ENCODE measurements at regions not wholly inside any gene's neighbourhood (a gene's known extent, or its start where the extent isn't known, plus 50 kb on each side); places are given as distances from the start of the nearest gene placed in this dataset.

- POLR2A ChIA-PET: no interaction called here
These were observed 103.5 kb upstream of the NOCT start for GRCh38 chr4:138911909-138912703.

GRCh38 chr4:138910914-138911336 is 104.7 kb upstream of the NOCT start:
- CTCF ChIA-PET: interaction anchor here (1.1 to 1.2 kb wide), 3 partner anchors 9 to 40 kb away, joined by 3 to 6 read pairs (median 5); no protein-coding TSS in a partner anchor
- no peak for DNase-seq (ENCODE audit: low read depth, low spot score)
- H3K4me3 ChIP-seq (ENCODE audit: low read depth, low read length): no peak overlapping the region
- POLR2A ChIA-PET: no interaction called here
- no peak for TF ChIP-seq CTCF (IDR thresholded peaks at IDR 0.05; ENCODE audit: insufficient read depth, low read length, missing control alignments)

More at GRCh38 chr4:138911909-138912703, 103.5 kb upstream of the NOCT start:
- no peak overlapping the region for H3K4me3 ChIP-seq (ENCODE audit: low read depth, low read length)
- no peak for TF ChIP-seq CTCF (IDR thresholded peaks at IDR 0.05; ENCODE audit: insufficient read depth, low read length, missing control alignments)
- no peak for DNase-seq (ENCODE audit: low read depth, low spot score)
- CTCF ChIA-PET: interaction anchor here (1.1 to 1.2 kb wide), 2 partner anchors 7 to 8 kb away, joined by 3 to 6 read pairs; no protein-coding TSS in a partner anchor

GRCh38 chr4:138910195-138910913 is 105.2 kb upstream of the NOCT start:
- H3K4me3 ChIP-seq (ENCODE audit: low read depth, low read length): no peak overlapping the region
- no peak for DNase-seq (ENCODE audit: low read depth, low spot score)
- POLR2A ChIA-PET: no interaction called here
- no peak for TF ChIP-seq CTCF (IDR thresholded peaks at IDR 0.05; ENCODE audit: insufficient read depth, low read length, missing control alignments)
- CTCF ChIA-PET: interaction anchor here (1.1 to 2.3 kb wide), 4 partner anchors 9 to 39 kb away, joined by 5 to 7 read pairs (median 6); no protein-coding TSS in a partner anchor

- H3K4me3 ChIP-seq (ENCODE audit: low read depth, low read length): no peak overlapping the region
- POLR2A ChIA-PET: no interaction called here
- no peak for DNase-seq (ENCODE audit: low read depth, low spot score)
- CTCF ChIA-PET: interaction anchor here (1.3 to 2.3 kb wide), 4 partner anchors 8 to 12 kb away, joined by 3 to 7 read pairs (median 6); no protein-coding TSS in a partner anchor
- TF ChIP-seq CTCF (IDR thresholded peaks at IDR 0.05; ENCODE audit: insufficient read depth, low read length, missing control alignments): no peak
These were observed 106.0 kb upstream of the NOCT start for GRCh38 chr4:138909587-138909986.

- ChIA-PET POLR2A (no interaction called here), CTCF (interaction anchor here (1.4 to 2.3 kb wide), 2 partner anchors 12 to 14 kb away, joined by 4 to 7 read pairs; no protein-coding TSS in a partner anchor)
- no peak overlapping the region for H3K4me3 ChIP-seq (ENCODE audit: low read depth, low read length)
- no peak for TF ChIP-seq CTCF (IDR thresholded peaks at IDR 0.05; ENCODE audit: insufficient read depth, low read length, missing control alignments)
- no peak for DNase-seq (ENCODE audit: low read depth, low spot score)
These were observed 107.4 kb upstream of the NOCT start for GRCh38 chr4:138908134-138908533.

GRCh38 chr4:138907174-138907573 is 108.4 kb upstream of the NOCT start:
- POLR2A ChIA-PET: no interaction called here

More at GRCh38 chr4:138907174-138907573, 108.4 kb upstream of the NOCT start:
- DNase-seq (ENCODE audit: low read depth, low spot score): no peak
- CTCF ChIA-PET: no interaction called here
- no peak for TF ChIP-seq CTCF (IDR thresholded peaks at IDR 0.05; ENCODE audit: insufficient read depth, low read length, missing control alignments)
- H3K4me3 ChIP-seq (ENCODE audit: low read depth, low read length): no peak overlapping the region

Measured in AG04449 (cell line).